ENCODE measurements at regions not wholly inside any gene's neighbourhood (a gene's known extent, or its start where the extent isn't known, plus 50 kb on each side); places are given as distances from the start of the nearest gene placed in this dataset.

GRCh38 chr2:234596696-234597575, 100.1 kb upstream of the ARL4C start:
- DNase-seq (ENCODE audit: low read depth): no peak

GRCh38 chr2:234595829-234596228, 98.9 kb upstream of the ARL4C start:
- DNase-seq (ENCODE audit: low read depth): no peak

- DNase-seq (ENCODE audit: low read depth): no peak
Observed at GRCh38 chr2:234594715-234595114, 97.8 kb upstream of the ARL4C start.

GRCh38 chr2:234593636-234594035, 96.8 kb upstream of the ARL4C start:
- no peak for DNase-seq (ENCODE audit: low read depth)

- no peak for DNase-seq (ENCODE audit: low read depth)
Observed at GRCh38 chr2:234592541-234592940, 95.7 kb upstream of the ARL4C start.

GRCh38 chr2:234590076-234590475, 93.2 kb upstream of the ARL4C start:
- DNase-seq (ENCODE audit: low read depth): no peak

- DNase-seq (ENCODE audit: low read depth): no peak
Observed at GRCh38 chr2:234588054-234588430, 91.2 kb upstream of the ARL4C start.

- DNase-seq (ENCODE audit: low read depth): no peak
Observed at GRCh38 chr2:234587341-234588053, 90.6 kb upstream of the ARL4C start.

- DNase-seq (ENCODE audit: low read depth): no peak
Observed at GRCh38 chr2:234583331-234583730, 86.5 kb upstream of the ARL4C start.

GRCh38 chr2:234580686-234581085, 83.8 kb upstream of the ARL4C start:
- no peak for DNase-seq (ENCODE audit: low read depth)

GRCh38 chr2:234579231-234579962, 82.5 kb upstream of the ARL4C start:
- DNase-seq (ENCODE audit: low read depth): no peak

- DNase-seq (ENCODE audit: low read depth): no peak
Observed at GRCh38 chr2:234578389-234578788, 81.5 kb upstream of the ARL4C start.

GRCh38 chr2:234577191-234577590, 80.3 kb upstream of the ARL4C start:
- DNase-seq (ENCODE audit: low read depth): no peak

GRCh38 chr2:234571620-234572407, 74.9 kb upstream of the ARL4C start:
- DNase-seq (ENCODE audit: low read depth): no peak

- DNase-seq (ENCODE audit: low read depth): no peak
Observed at GRCh38 chr2:234570476-234570875, 73.6 kb upstream of the ARL4C start.

- no peak for DNase-seq (ENCODE audit: low read depth)
Observed at GRCh38 chr2:234569776-234570430, 73.0 kb upstream of the ARL4C start.

GRCh38 chr2:234566622-234567021, 69.7 kb upstream of the ARL4C start:
- DNase-seq (ENCODE audit: low read depth): no peak

- DNase-seq (ENCODE audit: low read depth): no peak
Observed at GRCh38 chr2:234565842-234566619, 69.2 kb upstream of the ARL4C start.

GRCh38 chr2:234565201-234565600, 68.3 kb upstream of the ARL4C start:
- no peak for DNase-seq (ENCODE audit: low read depth)

GRCh38 chr2:234564699-234565098, 67.8 kb upstream of the ARL4C start:
- no peak for DNase-seq (ENCODE audit: low read depth)

GRCh38 chr2:234559609-234560008, 62.7 kb upstream of the ARL4C start:
- no peak for DNase-seq (ENCODE audit: low read depth)
